ENCODE measurements at regions not wholly inside any gene's neighbourhood (a gene's known extent, or its start where the extent isn't known, plus 50 kb on each side); places are given as distances from the start of the nearest gene placed in this dataset.

DNA sequence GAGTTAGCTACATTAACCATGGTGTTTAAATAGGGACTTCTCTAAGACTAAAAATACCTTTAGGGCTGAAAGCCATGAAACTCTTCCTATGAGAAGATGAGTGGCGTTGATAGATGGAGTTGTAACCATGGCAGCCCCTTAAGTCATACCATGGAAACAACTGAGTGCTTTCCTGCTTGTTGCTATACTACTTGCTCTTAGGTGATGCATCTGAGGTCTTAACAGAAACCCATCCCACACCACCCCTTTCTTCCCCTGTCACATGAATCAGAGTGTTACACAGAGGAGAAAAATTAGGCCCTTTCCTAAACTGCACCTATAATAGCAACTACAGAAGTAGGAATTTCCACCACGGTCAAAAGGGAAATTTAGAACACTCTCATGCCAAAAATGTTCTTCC, 64.3 kb upstream of the ZC3H12C start:
- DNase-seq (ENCODE audit: low spot score): no peak

- no peak for DNase-seq (ENCODE audit: low spot score)
Measured at GRCh38 chr11:110029714-110030113, 63.5 kb upstream of the ZC3H12C start.

- DNase-seq (ENCODE audit: low spot score): no peak
Measured at GRCh38 chr11:110031171-110031570, 62.0 kb upstream of the ZC3H12C start.

DNA sequence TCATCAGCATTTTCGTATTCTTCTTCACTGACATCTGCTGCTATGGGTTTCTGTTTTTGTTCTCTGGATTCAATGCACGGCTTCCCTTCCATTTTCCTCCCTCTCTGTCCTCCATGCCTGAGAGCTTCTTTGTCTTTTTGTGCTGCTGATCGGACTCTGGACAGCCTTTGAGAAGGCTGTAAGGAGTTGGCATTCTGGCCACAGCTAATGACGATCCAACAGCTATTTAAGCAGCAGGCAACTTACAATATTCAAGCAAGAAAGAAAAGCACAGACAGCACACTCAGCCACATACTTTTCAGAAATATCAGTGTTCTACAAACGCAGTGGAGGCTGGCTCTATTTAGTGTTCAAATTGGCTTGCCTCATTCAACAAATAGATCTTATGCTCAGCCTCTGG, 60.9 kb upstream of the ZC3H12C start:
- DNase-seq (ENCODE audit: low spot score): no peak

GRCh38 chr11:110032957-110033570, 60.1 kb upstream of the ZC3H12C start:
- DNase-seq (ENCODE audit: low spot score): no peak

DNA sequence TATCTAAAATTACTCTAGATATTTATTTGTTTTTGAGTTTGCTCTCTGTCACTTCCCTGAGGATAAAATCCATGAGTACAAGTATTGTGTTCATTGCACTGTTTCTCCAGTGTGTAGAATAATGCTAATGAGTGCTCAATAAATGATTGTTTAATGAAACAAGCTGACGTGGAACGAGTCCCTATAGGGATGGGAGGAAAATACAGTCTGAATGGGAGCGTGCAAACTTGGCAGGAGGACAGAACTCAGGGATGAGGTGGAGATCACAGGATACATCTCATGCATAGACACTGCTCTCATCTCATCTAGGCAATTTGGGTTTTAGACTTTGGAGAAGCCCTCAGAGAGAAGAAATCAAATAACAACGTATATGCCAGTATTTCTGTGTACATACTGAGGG, 58.4 kb upstream of the ZC3H12C start:
- DNase-seq (ENCODE audit: low spot score): no peak

DNA sequence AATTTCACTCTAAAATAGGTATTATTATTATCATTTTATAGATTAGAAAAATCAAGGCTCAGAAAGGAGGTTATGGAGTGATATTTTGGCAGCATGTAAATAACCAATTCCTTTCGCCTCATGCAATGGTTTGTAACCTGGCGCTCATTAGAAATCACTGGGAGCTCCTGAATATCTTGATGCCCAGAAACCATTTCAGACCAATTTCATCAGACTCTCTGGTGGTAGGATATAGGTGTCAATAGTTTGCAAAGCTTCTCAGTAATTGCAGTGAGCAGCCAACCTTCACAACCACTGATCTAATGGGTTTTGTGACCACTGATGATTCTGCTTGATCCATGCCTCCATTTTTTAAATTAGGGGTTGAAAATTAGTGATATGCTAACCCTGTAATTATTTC, 57.8 kb upstream of the ZC3H12C start:
- no peak for DNase-seq (ENCODE audit: low spot score)

GRCh38 chr11:110038201-110038600, 55.0 kb upstream of the ZC3H12C start:
- no peak for DNase-seq (ENCODE audit: low spot score)
